ENCODE measurements at regions not wholly inside any gene's neighbourhood (a gene's known extent, or its start where the extent isn't known, plus 50 kb on each side); places are given as distances from the start of the nearest gene placed in this dataset.
"Not testable (repeated sequence)": the region's sequence is repeated elsewhere in the genome, so short reads cannot be mapped to it uniquely, and the experiment has no call there.

DNA sequence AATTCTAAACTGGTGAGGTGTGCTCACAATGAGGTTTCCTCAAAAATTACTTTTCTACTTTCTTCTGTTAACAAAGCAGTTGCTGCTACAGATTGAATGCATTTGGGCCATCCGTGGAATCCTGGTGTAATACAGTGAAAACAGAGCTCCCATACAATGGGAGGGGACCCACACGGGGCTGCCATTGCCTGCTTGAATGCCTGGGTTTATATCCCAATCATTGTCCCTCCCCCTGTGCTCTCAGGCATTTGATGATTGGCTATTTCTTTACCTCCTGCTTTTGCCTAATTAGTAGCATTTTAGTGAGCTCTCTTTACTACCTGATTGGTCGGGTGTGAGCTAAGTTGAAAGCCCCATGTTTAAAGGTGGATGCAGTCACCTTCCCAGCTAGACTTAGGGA lies 52.9 kb upstream of the CSF1 start:
- not testable (repeated sequence) for H3K4me3 ChIP-seq (ENCODE audit: low read depth, low read length); H3K36me3 ChIP-seq (ENCODE audit: control insufficient read depth, insufficient read depth, low read length); H3K9ac ChIP-seq (ENCODE audit: low read length); H3K4me1 ChIP-seq (ENCODE audit: control insufficient read depth, insufficient read depth, low read length); H3K9me3 ChIP-seq (ENCODE audit: control insufficient read depth, insufficient read depth, low read depth, low read length); H3K27me3 ChIP-seq (ENCODE audit: control insufficient read depth, insufficient read depth, low read length); H3K27ac ChIP-seq (ENCODE audit: low read depth, low read length)

DNA sequence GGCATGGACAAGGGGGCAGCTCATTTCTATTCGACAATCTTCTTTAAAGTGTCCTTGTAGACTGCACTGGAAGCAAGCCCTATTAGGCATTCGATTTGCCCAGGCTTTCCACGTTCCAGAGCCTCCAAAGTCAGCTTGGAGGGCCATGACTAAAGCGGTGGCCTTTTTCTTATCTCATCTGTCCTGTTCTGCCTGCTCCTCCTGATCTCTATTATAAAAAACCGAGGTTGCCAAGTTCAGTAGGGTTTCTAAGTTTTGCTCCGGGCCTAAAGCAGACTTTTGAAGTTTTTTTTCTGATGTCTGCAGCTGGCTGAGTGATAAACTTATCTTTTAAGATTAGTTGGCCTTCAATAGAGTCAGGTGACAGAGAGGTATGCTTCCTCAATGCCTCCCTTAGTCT lies 54.7 kb upstream of the CSF1 start:
- H3K27me3 ChIP-seq (ENCODE audit: control insufficient read depth, insufficient read depth, low read length); H3K9me3 ChIP-seq (ENCODE audit: control insufficient read depth, insufficient read depth, low read depth, low read length); H3K4me3 ChIP-seq (ENCODE audit: low read depth, low read length); H3K27ac ChIP-seq (ENCODE audit: low read depth, low read length); H3K9ac ChIP-seq (ENCODE audit: low read length); H3K4me1 ChIP-seq (ENCODE audit: control insufficient read depth, insufficient read depth, low read length); H3K36me3 ChIP-seq (ENCODE audit: control insufficient read depth, insufficient read depth, low read length): not testable (repeated sequence)

- not testable (repeated sequence) for H3K4me1 ChIP-seq (ENCODE audit: control insufficient read depth, insufficient read depth, low read length); H3K9ac ChIP-seq (ENCODE audit: low read length); H3K9me3 ChIP-seq (ENCODE audit: control insufficient read depth, insufficient read depth, low read depth, low read length); H3K36me3 ChIP-seq (ENCODE audit: control insufficient read depth, insufficient read depth, low read length); H3K27ac ChIP-seq (ENCODE audit: low read depth, low read length); H3K4me3 ChIP-seq (ENCODE audit: low read depth, low read length); H3K27me3 ChIP-seq (ENCODE audit: control insufficient read depth, insufficient read depth, low read length)
Measured at GRCh38 chr1:109853972-109854371, 56.7 kb upstream of the CSF1 start.

DNA sequence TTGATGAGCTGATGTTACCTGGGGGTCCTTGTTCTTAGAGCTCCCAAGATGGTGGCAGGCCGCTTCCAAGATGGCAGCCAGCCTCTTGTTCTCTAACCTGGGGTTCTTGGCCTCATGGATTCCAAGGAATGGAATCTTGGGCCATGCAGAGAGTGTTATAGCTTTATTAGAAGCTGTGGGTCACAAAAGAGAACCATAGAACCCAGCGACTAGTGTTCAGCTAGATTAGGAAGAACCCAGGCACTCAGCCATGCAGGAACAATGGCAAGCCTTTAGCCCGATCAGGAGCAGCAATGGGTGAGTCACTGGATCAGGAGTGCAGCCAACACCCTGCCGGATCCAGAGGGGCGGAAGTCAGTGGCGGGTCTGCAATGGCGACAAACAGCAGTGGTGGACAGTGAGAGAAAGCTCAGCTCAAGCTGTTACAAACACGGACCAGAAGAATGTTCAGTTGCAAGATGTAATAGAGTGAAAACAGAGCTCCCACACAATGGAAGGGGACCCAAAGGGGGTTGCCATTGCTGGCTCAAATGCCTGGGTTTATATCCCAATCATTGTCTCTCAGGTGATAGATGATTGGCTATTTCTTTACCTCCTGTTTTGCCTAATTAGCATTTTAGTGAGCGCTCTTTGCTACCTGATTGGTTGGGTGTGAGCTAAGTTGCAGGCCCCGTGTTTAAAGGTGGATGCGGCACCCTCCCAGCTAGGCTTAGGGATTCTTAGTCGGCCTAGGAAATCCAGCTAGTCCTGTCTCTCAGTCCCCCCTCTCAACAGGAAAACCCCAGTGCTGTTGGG lies 58.2 kb upstream of the CSF1 start:
- H3K27ac ChIP-seq (ENCODE audit: low read depth, low read length); H3K4me3 ChIP-seq (ENCODE audit: low read depth, low read length); H3K27me3 ChIP-seq (ENCODE audit: control insufficient read depth, insufficient read depth, low read length); H3K4me1 ChIP-seq (ENCODE audit: control insufficient read depth, insufficient read depth, low read length); H3K9ac ChIP-seq (ENCODE audit: low read length); H3K36me3 ChIP-seq (ENCODE audit: control insufficient read depth, insufficient read depth, low read length); H3K9me3 ChIP-seq (ENCODE audit: control insufficient read depth, insufficient read depth, low read depth, low read length): not testable (repeated sequence)

DNA sequence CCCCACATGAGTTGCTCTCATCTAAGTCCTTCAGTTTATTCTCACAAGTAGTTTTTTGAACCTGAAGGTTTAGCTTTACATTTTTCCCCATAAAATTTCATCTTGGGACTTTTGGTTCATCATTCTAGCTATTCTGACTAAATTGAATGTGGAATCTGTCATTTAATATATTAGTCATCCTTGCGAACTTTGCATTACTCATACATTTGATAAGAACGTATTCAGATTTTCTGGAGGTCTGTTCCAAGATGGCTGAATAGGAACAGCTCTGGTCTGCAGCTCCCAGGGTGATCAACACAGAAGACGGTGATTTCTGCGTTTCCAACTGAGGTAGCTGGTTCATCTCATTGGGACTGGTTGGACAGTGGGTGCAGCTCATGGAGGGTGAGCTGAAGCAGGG lies 59.8 kb upstream of the CSF1 start:
- no peak overlapping the region for H3K4me3 ChIP-seq (ENCODE audit: low read depth, low read length)
- no peaks in the 10 kb centered on the region for H3K27me3 ChIP-seq (ENCODE audit: control insufficient read depth, insufficient read depth, low read length)
- no peak overlapping the region for H3K9ac ChIP-seq (ENCODE audit: low read length)
- H3K4me1 ChIP-seq (ENCODE audit: control insufficient read depth, insufficient read depth, low read length), result no peaks in the 10 kb centered on the region
- H3K9me3 ChIP-seq (ENCODE audit: control insufficient read depth, insufficient read depth, low read depth, low read length), result no peaks in the 10 kb centered on the region
- no peak overlapping the region for H3K27ac ChIP-seq (ENCODE audit: low read depth, low read length)
- no peaks in the 10 kb centered on the region for H3K36me3 ChIP-seq (ENCODE audit: control insufficient read depth, insufficient read depth, low read length)

- H3K4me1 ChIP-seq (ENCODE audit: control insufficient read depth, insufficient read depth, low read length), result no peaks in the 10 kb centered on the region
- no peaks in the 10 kb centered on the region for H3K9me3 ChIP-seq (ENCODE audit: control insufficient read depth, insufficient read depth, low read depth, low read length)
- H3K9ac ChIP-seq (ENCODE audit: low read length), result no peak overlapping the region
- no peaks in the 10 kb centered on the region for H3K27me3 ChIP-seq (ENCODE audit: control insufficient read depth, insufficient read depth, low read length)
- no peak overlapping the region for H3K27ac ChIP-seq (ENCODE audit: low read depth, low read length)
- no peak overlapping the region for H3K4me3 ChIP-seq (ENCODE audit: low read depth, low read length)
- no peaks in the 10 kb centered on the region for H3K36me3 ChIP-seq (ENCODE audit: control insufficient read depth, insufficient read depth, low read length)
Measured at GRCh38 chr1:109850194-109850593, 60.5 kb upstream of the CSF1 start.

- Histone ChIP-seq H3K9me3 (ENCODE audit: control insufficient read depth, insufficient read depth, low read depth, low read length) (no peaks in the 10 kb centered on the region), H3K4me3 (ENCODE audit: low read depth, low read length) (no peak overlapping the region), H3K27ac (ENCODE audit: low read depth, low read length) (no peak overlapping the region), H3K36me3 (ENCODE audit: control insufficient read depth, insufficient read depth, low read length) (no peaks in the 10 kb centered on the region), H3K9ac (ENCODE audit: low read length) (no peak overlapping the region), H3K27me3 (ENCODE audit: control insufficient read depth, insufficient read depth, low read length) (no peaks in the 10 kb centered on the region), H3K4me1 (ENCODE audit: control insufficient read depth, insufficient read depth, low read length) (no peaks in the 10 kb centered on the region)
Measured at GRCh38 chr1:109849655-109850054, 61.0 kb upstream of the CSF1 start.

GRCh38 chr1:109847251-109847650 lies 63.4 kb upstream of the CSF1 start:
- no peaks in the 10 kb centered on the region for H3K4me1 ChIP-seq (ENCODE audit: control insufficient read depth, insufficient read depth, low read length)
- no peak overlapping the region for H3K27ac ChIP-seq (ENCODE audit: low read depth, low read length)
- no peak overlapping the region for H3K4me3 ChIP-seq (ENCODE audit: low read depth, low read length)
- no peak overlapping the region for H3K9ac ChIP-seq (ENCODE audit: low read length)
- no peaks in the 10 kb centered on the region for H3K27me3 ChIP-seq (ENCODE audit: control insufficient read depth, insufficient read depth, low read length)
- no peaks in the 10 kb centered on the region for H3K9me3 ChIP-seq (ENCODE audit: control insufficient read depth, insufficient read depth, low read depth, low read length)
- H3K36me3 ChIP-seq (ENCODE audit: control insufficient read depth, insufficient read depth, low read length), result no peaks in the 10 kb centered on the region

DNA sequence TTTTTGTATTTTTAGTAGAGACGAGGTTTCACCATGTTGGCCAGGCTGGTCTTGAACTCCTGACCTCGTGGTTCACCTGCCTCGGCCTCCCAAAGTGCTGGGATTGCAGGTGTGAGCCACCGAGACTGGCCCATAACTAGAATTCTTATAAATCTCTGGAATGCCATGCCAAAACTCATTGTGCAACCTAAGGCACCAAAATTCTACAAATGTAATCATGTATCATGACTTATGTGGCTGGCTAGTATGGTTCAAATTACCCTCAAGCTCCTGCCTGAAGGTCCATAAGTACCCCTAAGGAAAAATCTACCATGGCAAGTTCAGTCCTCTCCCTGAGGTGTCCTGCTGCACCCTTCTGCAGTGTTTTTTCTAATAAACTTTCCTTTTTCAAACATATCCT lies 63.8 kb upstream of the CSF1 start:
- H3K27ac ChIP-seq (ENCODE audit: low read depth, low read length), result no peak overlapping the region
- no peak overlapping the region for H3K4me3 ChIP-seq (ENCODE audit: low read depth, low read length)
- H3K4me1 ChIP-seq (ENCODE audit: control insufficient read depth, insufficient read depth, low read length), result no peaks in the 10 kb centered on the region
- H3K27me3 ChIP-seq (ENCODE audit: control insufficient read depth, insufficient read depth, low read length), result no peaks in the 10 kb centered on the region
- no peaks in the 10 kb centered on the region for H3K36me3 ChIP-seq (ENCODE audit: control insufficient read depth, insufficient read depth, low read length)
- no peaks in the 10 kb centered on the region for H3K9me3 ChIP-seq (ENCODE audit: control insufficient read depth, insufficient read depth, low read depth, low read length)
- H3K9ac ChIP-seq (ENCODE audit: low read length), result no peak overlapping the region

- H3K27ac ChIP-seq (ENCODE audit: low read depth, low read length), result no peak overlapping the region
- H3K9me3 ChIP-seq (ENCODE audit: control insufficient read depth, insufficient read depth, low read depth, low read length), result 0 out of 2 replicates have a peak, but pooled peaks cover 4% of the 10 kb centered on the region
- H3K4me3 ChIP-seq (ENCODE audit: low read depth, low read length), result no peak overlapping the region
- H3K36me3 ChIP-seq (ENCODE audit: control insufficient read depth, insufficient read depth, low read length), result no peaks in the 10 kb centered on the region
- H3K9ac ChIP-seq (ENCODE audit: low read length), result no peak overlapping the region
- no peaks in the 10 kb centered on the region for H3K4me1 ChIP-seq (ENCODE audit: control insufficient read depth, insufficient read depth, low read length)
- no peaks in the 10 kb centered on the region for H3K27me3 ChIP-seq (ENCODE audit: control insufficient read depth, insufficient read depth, low read length)
Measured at GRCh38 chr1:109846162-109846561, 64.5 kb upstream of the CSF1 start.

- no peaks in the 10 kb centered on the region for H3K4me1 ChIP-seq (ENCODE audit: control insufficient read depth, insufficient read depth, low read length)
- no peaks in the 10 kb centered on the region for H3K27me3 ChIP-seq (ENCODE audit: control insufficient read depth, insufficient read depth, low read length)
- no peak overlapping the region for H3K9ac ChIP-seq (ENCODE audit: low read length)
- H3K4me3 ChIP-seq (ENCODE audit: low read depth, low read length), result no peak overlapping the region
- H3K36me3 ChIP-seq (ENCODE audit: control insufficient read depth, insufficient read depth, low read length), result no peaks in the 10 kb centered on the region
- H3K9me3 ChIP-seq (ENCODE audit: control insufficient read depth, insufficient read depth, low read depth, low read length), result peaks cover 6% of the 10 kb centered on the region; the same call in 1 of the 2 replicates
- no peak overlapping the region for H3K27ac ChIP-seq (ENCODE audit: low read depth, low read length)
Measured at GRCh38 chr1:109845658-109846057, 65.0 kb upstream of the CSF1 start.

Data from HUES6 (cell line).